Activated CD8-positive, alpha-beta memory T cell treated with anti-CD3 and anti-CD28 coated beads, Interleukin-2, amount 50 U/mL, for 4 hours (primary cell): ENCODE measurements at regions not wholly inside any gene's neighbourhood (a gene's known extent, or its start where the extent isn't known, plus 50 kb on each side); places are given as distances from the start of the nearest gene placed in this dataset.
A peak's percentile ranks its signal among the peaks of the same experiment; 100 is the strongest.

Experiments
- DNase-seq: peaks from one replicate; pipeline ENCODE4 v3.0.0-alpha.2; 2020

GRCh38 chr5:96340357-96340756, 92.7 kb downstream of the PCSK1 start:
- no peak for DNase-seq

GRCh38 chr5:96339862-96340261, 93.2 kb downstream of the PCSK1 start:
- no peak for DNase-seq

GRCh38 chr5:96338624-96339415, 94.2 kb downstream of the PCSK1 start:
- DNase-seq, result no peak

DNA sequence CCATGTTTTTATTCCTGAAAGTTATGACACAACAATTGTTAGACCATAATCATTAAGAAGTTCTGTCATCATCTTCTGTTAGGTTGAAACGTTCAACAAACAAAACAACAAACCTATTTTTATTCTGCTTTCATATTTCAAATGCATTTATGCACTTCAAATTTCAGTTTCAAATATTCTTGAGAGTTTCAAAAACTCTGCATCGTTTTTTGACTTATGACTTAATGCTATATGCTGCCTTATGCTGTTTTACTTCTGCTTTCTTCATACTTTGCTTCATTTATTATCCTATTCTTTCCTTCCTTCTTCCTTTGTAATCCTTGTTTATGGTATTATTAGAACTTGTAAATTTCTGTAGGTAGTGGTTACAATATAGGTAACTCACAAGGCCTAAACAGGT, 95.0 kb downstream of the PCSK1 start:
- no peak for DNase-seq

DNA sequence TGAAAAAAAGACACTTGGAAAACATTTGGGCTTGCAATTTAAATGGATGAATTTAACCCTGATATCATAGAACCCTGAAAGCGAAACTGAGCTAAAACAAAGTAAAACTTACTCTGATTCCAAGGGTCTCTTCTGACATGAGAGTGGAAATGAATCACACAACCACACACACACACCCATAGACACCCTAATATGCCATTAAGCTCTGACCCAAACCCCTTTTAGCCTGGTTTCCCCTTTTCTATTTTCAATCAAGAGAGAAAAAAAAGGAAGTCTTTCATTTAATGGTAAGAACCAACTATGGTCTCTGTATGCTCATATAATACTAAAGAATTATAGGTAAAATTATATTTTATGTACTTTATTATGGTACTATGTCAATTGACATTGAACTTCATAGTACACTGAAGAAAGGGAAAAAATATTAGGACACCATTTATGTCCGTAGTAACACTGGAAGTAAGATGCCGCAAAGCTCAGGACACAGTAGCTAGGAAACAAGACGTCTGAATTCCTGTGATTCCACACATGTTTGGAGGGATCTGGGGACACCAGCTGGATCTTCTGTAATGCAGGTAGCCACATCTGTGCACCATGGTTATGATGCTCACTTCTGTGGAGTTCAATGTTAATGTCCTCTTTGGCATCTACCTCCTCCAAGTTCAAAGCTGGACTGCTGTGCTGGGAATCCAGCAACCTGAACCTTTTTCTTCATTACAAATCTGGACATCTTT, 95.8 kb downstream of the PCSK1 start:
- no peak for DNase-seq

GRCh38 chr5:96336351-96336985, 96.6 kb downstream of the PCSK1 start:
- peak; percentile 56 for DNase-seq

- DNase-seq, result no peak
Measured at GRCh38 chr5:96335873-96336272, 97.2 kb downstream of the PCSK1 start.

DNA sequence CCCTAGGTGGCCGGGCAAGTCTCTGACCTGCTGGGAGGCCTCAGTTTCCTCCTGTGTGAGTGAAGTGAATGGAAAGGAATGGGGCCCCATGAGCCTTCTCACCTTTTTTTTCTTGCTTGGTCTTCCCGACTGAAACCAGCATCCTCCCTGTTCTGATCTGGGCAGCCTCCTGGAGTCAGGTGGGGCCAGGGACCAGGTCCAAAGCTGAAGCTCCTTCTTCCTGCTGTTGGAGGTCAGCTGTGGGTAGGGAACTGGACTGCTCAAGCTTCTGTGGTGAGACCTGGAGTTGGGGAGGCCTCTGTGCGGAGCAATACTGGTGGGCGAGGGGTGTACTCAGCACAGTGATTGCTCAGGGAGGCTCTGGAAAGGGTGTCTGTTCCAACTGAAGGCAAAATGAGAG, 99.7 kb downstream of the PCSK1 start:
- DNase-seq, result no peak

GRCh38 chr5:96332535-96333366, 100.3 kb downstream of the PCSK1 start:
- no peak for DNase-seq

- no peak for DNase-seq
Measured at GRCh38 chr5:96331681-96332361, 101.2 kb downstream of the PCSK1 start.

DNA sequence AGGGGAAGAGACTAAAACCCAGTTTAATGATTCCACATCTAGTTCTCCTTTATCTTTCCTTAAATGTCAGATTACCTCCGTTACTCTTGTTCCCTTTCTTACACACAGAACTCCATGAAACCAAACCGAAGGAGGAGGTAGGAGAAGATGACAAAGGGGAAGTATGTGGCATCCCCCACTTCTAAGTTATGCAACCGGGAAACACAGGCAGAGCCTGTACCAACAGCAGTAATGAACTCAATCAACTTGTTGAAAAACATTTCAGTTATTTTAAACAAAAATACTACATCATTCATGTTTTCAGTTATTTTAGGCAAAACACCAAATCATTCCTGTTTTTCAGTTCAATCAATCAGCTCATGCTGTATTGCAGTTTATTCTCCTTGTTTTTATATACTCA, 101.8 kb downstream of the PCSK1 start:
- no peak for DNase-seq

DNA sequence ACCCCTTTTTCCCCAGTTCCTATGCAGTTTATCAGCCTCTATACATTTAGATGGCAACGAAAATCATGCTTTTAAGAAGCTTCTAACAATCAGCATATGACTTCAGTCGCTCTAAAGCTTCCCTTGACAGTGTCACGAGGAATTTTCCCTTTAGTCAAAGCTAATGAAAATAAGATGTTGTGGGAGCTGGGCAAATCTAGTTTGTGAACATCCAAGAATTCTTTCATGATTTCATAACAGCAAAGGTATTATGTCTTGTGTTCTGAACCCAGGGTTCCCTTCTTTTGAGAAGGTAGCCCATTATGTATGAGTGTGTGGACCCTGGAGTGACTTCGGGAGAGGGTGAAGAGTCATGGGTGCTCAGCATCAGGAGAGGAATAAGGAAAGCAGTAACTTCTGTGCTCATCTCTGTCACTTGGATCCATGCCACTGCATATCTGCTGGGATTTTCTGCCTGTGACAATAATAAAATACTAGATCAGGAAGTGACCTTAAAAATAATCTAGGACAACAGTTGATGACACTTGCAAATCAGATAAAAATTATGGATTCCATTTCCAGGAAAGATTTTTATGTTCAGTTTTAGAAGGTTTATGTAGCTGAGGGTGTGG, 102.4 kb downstream of the PCSK1 start:
- DNase-seq, result no peak

DNA sequence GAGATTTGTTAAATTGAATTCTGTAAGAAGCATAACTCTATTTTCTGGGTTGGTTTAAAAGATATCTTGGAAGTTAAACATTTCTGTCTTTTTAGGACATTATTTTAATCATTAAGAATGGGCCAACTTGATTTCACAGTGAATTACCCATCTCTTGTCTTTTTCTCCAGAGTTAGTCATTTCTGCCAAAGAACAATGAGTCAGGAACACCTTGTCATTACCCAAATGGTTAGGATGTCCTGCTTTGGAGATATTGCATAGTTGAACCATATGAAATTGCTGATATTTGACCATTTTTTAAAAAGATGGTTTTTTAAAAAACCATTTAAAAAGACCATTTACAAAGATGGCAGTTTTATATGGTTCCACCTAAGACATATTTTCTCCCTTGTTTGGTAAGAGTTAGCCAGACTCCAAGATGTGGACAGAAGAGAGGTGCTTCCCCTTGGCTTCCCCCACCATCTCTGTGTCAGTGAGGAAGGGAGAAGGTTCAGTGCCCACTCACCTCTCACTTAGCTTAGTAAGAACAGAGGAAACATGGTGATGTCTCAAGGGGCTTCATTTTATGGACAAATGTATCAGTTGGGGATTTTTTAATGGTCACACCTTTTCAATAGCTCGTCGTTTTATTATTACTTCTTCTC, 103.0 kb downstream of the PCSK1 start:
- DNase-seq, result no peak

DNA sequence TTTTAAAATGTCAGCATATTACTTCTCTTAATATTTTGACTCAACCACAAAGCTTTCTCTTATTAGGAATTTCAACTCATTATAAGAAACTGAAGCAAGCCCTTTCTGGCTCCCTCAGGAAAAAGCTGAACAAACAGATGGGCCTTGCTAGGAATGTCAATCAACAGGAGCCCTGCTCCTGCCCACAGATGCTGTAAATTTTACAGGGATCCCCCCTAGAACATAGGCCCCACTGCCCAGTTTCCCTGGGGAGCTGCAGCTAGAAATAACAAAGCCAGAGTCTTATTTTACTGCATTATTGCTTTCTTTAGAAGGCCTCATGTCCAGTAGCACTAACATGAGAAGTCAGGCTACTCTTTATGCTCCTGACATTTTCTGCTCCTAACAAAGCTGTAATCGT, 103.8 kb downstream of the PCSK1 start:
- DNase-seq, result no peak

DNA sequence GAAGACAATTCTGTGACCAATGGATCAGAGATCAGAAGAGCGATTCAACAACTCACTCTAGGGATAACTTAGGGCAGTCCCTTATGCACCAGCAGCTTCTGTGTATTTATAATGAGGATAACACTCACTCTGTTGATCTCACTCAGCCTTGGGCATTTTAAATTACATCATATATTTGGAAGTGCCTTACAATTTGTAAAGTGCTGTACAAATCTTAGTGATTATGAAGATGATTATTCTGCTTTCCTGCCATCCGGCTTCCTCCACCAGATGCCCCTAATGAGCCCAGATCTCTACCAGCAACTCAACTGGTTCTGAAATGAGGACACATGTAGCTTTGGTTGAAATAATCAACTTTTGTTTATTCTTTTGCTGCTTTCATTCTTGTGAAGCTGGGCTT, 105.3 kb downstream of the PCSK1 start:
- DNase-seq, result no peak

DNA sequence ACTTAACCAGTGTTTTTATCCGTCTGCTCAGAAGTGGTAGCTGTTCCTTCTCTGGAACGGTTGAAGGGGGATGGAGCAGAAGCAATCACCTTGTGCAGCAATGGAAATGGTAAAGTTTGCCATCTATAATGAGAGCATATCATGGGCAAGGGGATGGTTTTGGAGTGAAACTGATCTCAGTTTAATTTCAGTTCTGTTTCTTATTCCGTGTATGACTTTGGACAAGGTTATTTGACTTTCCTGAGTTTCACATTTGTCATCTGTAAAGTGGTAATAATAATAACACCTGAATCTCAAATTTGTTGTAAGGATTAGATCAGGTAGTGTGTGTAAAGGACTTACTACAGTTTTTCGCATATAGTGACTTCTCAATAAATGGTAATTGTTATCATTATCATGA, 106.1 kb downstream of the PCSK1 start:
- DNase-seq, result no peak

GRCh38 chr5:96324708-96325107, 108.3 kb downstream of the PCSK1 start:
- DNase-seq, result no peak

GRCh38 chr5:96322865-96323264, 110.2 kb downstream of the PCSK1 start:
- DNase-seq, result no peak

- DNase-seq, result no peak
Measured at GRCh38 chr5:96322217-96322616, 110.8 kb downstream of the PCSK1 start.

DNA sequence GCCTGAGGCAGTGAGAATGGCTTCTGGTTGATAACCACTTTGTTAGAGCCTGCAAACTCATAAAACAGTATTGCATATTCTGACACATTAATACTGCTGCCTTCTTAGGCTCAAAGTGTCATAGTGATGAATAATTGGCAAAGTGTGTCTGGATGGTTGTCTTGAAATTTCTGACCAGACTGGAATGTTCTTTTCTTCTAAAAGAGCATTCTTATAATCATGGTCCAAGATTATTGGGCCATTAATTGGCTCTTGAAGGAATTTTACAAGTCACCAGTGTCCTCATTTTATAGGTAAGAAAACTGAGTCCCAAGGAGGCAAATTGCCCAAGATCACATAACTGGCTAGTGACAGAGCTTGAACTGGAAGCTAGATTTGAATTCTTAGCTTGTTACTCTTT, 111.7 kb downstream of the PCSK1 start:
- DNase-seq, result no peak

GRCh38 chr5:96320797-96321196, 112.3 kb downstream of the PCSK1 start:
- no peak for DNase-seq
